Omental fat pad (tissue), 3 donors: ENCODE measurements at regions not wholly inside any gene's neighbourhood (a gene's known extent, or its start where the extent isn't known, plus 50 kb on each side); places are given as distances from the start of the nearest gene placed in this dataset.

Experiments
- ATAC-seq: fragments of 150-250 bp; one replicate; pipeline ENCODE4 v1.9.1; 2016; ENCODE audit warnings: mild to moderate bottlenecking, moderate library complexity; ENCODE audit not compliant: low FRiP score
- DNase-seq: peaks from one replicate; pipeline ENCODE4 v3.0.0-alpha.2; 2019; ENCODE audit warnings: low spot score
- TF ChIP-seq, protein P1 (sequence below), 3 donors: fragments of 450-650 bp; IDR thresholded peaks; one replicate each; pipeline ENCODE4 v1.5.1; 2016 to 2017; ENCODE audit warnings: antibody characterized with exemption in 3 of 3, mild to moderate bottlenecking in 3 of 3, moderate library complexity in 2 of 3

GRCh38 chr11:104625246-104625645, 273.0 kb downstream of the CASP12 start:
- no peak for ATAC-seq
- TF ChIP-seq, protein P1, sequence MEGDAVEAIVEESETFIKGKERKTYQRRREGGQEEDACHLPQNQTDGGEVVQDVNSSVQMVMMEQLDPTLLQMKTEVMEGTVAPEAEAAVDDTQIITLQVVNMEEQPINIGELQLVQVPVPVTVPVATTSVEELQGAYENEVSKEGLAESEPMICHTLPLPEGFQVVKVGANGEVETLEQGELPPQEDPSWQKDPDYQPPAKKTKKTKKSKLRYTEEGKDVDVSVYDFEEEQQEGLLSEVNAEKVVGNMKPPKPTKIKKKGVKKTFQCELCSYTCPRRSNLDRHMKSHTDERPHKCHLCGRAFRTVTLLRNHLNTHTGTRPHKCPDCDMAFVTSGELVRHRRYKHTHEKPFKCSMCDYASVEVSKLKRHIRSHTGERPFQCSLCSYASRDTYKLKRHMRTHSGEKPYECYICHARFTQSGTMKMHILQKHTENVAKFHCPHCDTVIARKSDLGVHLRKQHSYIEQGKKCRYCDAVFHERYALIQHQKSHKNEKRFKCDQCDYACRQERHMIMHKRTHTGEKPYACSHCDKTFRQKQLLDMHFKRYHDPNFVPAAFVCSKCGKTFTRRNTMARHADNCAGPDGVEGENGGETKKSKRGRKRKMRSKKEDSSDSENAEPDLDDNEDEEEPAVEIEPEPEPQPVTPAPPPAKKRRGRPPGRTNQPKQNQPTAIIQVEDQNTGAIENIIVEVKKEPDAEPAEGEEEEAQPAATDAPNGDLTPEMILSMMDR (IDR thresholded peaks at IDR 0.05) = no peak
- no peak for DNase-seq

GRCh38 chr11:104624021-104624420, 274.2 kb downstream of the CASP12 start:
- ATAC-seq (no peak), DNase-seq (no peak)
- TF ChIP-seq, protein P1 (IDR thresholded peaks at IDR 0.05) = no peak

GRCh38 chr11:104623518-104623917, 274.7 kb downstream of the CASP12 start:
- DNase-seq = no peak
- TF ChIP-seq, protein P1 (IDR thresholded peaks at IDR 0.05) = no peak
- ATAC-seq = no peak

GRCh38 chr11:104620991-104621390, 277.3 kb downstream of the CASP12 start:
- TF ChIP-seq, protein P1 (IDR thresholded peaks at IDR 0.05) = no peak
- ATAC-seq (no peak), DNase-seq (no peak)

DNA sequence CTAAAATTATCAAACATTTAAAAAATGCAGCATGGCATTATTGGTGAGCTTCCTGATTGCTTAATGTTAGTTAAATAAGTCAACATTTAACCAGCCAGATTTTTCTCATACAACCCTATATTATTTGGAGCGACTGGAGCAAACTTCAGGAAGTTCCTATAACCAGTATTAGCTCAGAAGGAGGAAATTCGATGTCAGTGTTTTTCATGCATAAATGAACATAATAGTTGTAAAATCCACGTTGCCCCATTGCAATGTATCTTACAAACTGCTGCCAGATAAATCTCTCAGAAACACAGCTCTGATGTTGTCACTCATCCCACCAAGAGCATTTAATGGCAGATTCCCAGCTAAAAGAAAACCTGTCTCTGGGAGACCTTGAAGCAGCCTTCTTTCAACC, 278.5 kb downstream of the CASP12 start:
- TF ChIP-seq, protein P1 (IDR thresholded peaks at IDR 0.05) = no peak
- ATAC-seq (no peak), DNase-seq (no peak)

GRCh38 chr11:104618954-104619353, 279.3 kb downstream of the CASP12 start:
- no peak for ATAC-seq
- TF ChIP-seq, protein P1 (IDR thresholded peaks at IDR 0.05) = no peak

GRCh38 chr11:104614961-104615360, 283.3 kb downstream of the CASP12 start:
- DNase-seq (no peak), ATAC-seq (no peak)
- TF ChIP-seq, protein P1 (IDR thresholded peaks at IDR 0.05) = no peak

More at GRCh38 chr11:104618954-104619353, 279.3 kb downstream of the CASP12 start:
- DNase-seq = no peak
